Epidermal melanocyte (primary cell): ENCODE measurements at regions not wholly inside any gene's neighbourhood (a gene's known extent, or its start where the extent isn't known, plus 50 kb on each side); places are given as distances from the start of the nearest gene placed in this dataset.

Source experiments
- DNase-seq: peaks from one replicate; pipeline ENCODE4 v3.0.0; 2011; ENCODE audit warnings: low spot score; ENCODE audit not compliant: insufficient read length

GRCh38 chr1:202067188-202067974 is 55.3 kb upstream of the GPR37L1 start:
- DNase-seq: peak; percentile 4

GRCh38 chr1:202068596-202068995 is 54.1 kb upstream of the GPR37L1 start:
- no peak for DNase-seq

- DNase-seq: peak; percentile 4
Observed at GRCh38 chr1:202069662-202070061, 53.1 kb upstream of the GPR37L1 start.

- DNase-seq: no peak
Observed at GRCh38 chr1:202072211-202072765, 50.4 kb upstream of the GPR37L1 start.
